ENCODE measurements at regions not wholly inside any gene's neighbourhood (a gene's known extent, or its start where the extent isn't known, plus 50 kb on each side); places are given as distances from the start of the nearest gene placed in this dataset.

DNA sequence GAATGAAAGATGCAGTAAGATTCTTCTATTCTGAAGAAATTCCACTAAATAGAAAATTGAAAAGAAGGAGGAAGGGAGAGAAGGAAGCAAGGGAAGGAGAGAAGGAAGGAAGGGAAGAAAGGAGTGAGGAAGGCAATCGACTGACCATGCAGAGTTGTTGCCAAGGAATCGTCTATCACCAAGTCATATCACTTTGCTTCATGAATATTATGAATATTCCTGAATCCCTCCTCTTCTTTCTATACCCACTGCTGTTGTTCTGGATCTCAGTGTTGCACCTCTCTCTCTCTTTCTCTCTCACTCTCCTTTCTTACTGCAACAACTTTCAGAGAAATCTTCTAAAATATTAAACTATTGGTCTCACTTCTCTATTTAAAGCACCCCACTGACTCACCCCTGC, 222.4 kb downstream of the IPO8 start:
- no peak for DNase-seq (ENCODE audit: low read depth)
- TF ChIP-seq, protein P1, sequence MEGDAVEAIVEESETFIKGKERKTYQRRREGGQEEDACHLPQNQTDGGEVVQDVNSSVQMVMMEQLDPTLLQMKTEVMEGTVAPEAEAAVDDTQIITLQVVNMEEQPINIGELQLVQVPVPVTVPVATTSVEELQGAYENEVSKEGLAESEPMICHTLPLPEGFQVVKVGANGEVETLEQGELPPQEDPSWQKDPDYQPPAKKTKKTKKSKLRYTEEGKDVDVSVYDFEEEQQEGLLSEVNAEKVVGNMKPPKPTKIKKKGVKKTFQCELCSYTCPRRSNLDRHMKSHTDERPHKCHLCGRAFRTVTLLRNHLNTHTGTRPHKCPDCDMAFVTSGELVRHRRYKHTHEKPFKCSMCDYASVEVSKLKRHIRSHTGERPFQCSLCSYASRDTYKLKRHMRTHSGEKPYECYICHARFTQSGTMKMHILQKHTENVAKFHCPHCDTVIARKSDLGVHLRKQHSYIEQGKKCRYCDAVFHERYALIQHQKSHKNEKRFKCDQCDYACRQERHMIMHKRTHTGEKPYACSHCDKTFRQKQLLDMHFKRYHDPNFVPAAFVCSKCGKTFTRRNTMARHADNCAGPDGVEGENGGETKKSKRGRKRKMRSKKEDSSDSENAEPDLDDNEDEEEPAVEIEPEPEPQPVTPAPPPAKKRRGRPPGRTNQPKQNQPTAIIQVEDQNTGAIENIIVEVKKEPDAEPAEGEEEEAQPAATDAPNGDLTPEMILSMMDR (IDR thresholded peaks at IDR 0.05; ENCODE audit: low read length, missing control alignments): no peak
- H3K4me3 ChIP-seq (replicated peaks; ENCODE audit: low read depth, low read length): no peak overlapping the region

DNA sequence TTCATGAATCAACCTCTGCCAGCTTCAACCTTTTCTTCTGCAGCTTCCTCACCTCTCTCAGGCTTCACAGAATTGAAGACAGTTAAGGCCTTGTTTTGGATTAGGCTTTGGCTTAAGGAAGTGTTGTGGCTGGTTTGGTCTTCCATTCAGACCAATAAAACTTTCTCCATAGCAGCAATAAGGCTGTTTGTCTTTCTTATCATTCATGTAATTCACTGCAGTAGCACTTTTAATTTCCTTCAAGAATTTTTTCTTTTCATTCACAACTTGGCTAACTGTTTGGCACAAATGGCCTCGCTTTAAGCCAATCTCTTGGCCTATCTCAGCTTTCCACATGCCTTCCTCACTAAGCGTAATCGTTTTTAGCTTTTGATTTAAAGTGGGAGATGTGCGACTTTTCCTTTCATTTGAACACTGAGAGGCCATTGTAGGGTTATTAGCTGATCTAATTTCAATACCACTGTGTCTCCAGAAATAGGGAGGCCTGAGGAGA, 229.5 kb downstream of the IPO8 start:
- TF ChIP-seq, protein P1 (IDR thresholded peaks at IDR 0.05; ENCODE audit: low read length, missing control alignments): no peak
- H3K4me3 ChIP-seq (replicated peaks; ENCODE audit: low read depth, low read length): no peak overlapping the region
- no peak for DNase-seq (ENCODE audit: low read depth)

DNA sequence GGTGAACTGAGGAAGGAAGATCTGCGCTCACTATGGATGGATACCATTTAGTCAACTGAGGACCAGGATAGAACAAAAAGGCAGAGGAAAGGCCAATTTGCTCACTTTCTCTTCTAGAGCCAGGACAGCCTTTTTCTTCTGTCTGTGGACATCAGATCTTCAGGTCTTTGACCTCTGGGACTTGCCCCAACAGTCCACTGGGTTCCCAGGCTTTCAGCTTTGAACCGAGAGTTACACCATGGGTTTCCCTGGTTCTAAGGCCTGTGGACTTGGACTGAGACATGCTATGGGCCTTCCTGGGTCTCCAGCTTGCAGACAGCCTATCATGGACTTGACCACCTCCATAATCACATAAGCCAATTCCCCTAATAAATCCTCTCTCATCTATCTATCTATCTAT, 232.0 kb downstream of the IPO8 start:
- no peak for DNase-seq (ENCODE audit: low read depth)
- TF ChIP-seq, protein P1 (IDR thresholded peaks at IDR 0.05; ENCODE audit: low read length, missing control alignments): no peak

DNA sequence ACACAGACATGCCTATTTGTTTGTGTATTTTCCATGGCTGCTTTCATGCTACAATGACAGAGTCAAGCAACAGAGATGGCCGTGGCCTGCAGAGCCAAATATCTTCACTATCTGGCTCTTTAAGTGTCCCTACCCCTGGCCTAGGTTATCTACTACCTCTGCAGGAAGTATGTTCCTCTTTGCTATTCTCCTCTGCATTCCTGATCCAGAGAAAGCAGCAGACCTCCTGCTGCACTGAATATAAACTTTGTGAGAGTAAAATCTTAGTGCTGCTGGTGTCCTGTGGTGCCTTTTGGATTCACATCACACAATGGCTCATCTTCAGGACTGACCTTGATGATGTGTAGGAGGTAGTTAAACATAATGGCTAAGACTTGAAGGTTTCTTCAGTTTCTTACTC, 233.4 kb downstream of the IPO8 start:
- TF ChIP-seq, protein P1 (IDR thresholded peaks at IDR 0.05; ENCODE audit: low read length, missing control alignments): no peak
- no peak overlapping the region for H3K4me3 ChIP-seq (replicated peaks; ENCODE audit: low read depth, low read length)
- DNase-seq (ENCODE audit: low read depth): no peak

More for the DNA sequence above, 232.0 kb downstream of the IPO8 start:
- no peak overlapping the region for H3K4me3 ChIP-seq (replicated peaks; ENCODE audit: low read depth, low read length)

DNA sequence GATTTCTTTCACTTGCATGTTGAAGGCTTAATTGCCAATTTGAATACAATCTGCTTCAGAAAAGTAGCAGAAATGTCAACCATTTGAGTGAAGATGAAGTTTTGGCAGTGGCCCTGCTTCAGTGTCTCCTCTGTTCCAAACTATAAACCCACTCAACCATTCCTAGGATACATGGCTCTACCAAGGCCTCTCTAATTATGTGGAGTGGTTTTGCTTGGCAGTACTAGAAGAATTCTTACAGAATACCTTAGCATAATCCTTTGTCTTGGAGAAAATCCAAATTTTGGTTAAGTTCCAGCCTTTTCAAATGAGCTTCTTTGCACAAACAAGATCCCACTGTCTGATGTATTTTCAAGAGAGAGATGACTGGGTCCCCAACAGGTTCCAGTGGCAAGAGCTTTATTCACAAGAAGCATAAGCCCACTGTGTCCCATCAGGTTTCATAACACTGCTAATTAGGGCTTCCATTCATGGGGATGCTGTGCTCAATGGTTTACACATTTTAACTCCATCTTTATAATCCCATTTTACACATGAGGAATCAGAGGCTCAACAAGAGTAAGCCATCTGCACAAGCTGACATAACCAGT, 234.5 kb downstream of the IPO8 start:
- TF ChIP-seq, protein P1 (IDR thresholded peaks at IDR 0.05; ENCODE audit: low read length, missing control alignments): no peak
- DNase-seq (ENCODE audit: low read depth): no peak
- no peak overlapping the region for H3K4me3 ChIP-seq (replicated peaks; ENCODE audit: low read depth, low read length)

DNA sequence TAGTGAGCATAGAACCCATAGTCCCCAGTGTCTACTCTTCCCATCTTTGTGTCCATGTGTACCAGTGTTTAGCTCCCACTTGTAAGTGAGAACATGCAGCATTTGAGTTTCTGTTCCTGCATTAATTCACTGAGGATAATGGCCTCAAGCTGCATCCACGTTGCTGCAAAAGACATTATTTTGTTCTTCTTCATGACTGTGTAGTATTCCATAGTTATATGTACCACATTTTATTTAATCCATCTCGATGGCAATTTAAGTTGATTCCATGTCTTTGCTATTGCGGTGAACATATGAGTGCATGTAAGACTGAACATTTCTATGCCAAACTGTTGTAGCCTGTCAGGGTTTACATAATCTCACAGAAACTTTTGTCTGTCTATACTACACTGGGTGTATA, 237.2 kb downstream of the IPO8 start:
- no peak for DNase-seq (ENCODE audit: low read depth)

More for the DNA sequence above, 237.2 kb downstream of the IPO8 start:
- TF ChIP-seq, protein P1 (IDR thresholded peaks at IDR 0.05; ENCODE audit: low read length, missing control alignments): no peak
- no peak overlapping the region for H3K4me3 ChIP-seq (replicated peaks; ENCODE audit: low read depth, low read length)

Data from fibroblast of pulmonary artery (primary cell).